HL-60 (cell line): ENCODE measurements at regions not wholly inside any gene's neighbourhood (a gene's known extent, or its start where the extent isn't known, plus 50 kb on each side); places are given as distances from the start of the nearest gene placed in this dataset.

Experiments used
- CTCF ChIP-seq: IDR thresholded peaks from one replicate; pipeline ENCODE4 v1.5.1; 2011; ENCODE audit warnings: low read length, control low read depth, inconsistent platforms; ENCODE audit not compliant: insufficient read depth
- POLR2AphosphoS5 ChIP-seq: IDR thresholded peaks from 2 replicates; pipeline ENCODE4 v1.6.1; 2012; ENCODE audit warnings: low read depth
- REST ChIP-seq: IDR thresholded peaks from 2 replicates; pipeline ENCODE4 v1.6.1; 2012; ENCODE audit warnings: low read depth; ENCODE audit not compliant: insufficient replicate concordance

DNA sequence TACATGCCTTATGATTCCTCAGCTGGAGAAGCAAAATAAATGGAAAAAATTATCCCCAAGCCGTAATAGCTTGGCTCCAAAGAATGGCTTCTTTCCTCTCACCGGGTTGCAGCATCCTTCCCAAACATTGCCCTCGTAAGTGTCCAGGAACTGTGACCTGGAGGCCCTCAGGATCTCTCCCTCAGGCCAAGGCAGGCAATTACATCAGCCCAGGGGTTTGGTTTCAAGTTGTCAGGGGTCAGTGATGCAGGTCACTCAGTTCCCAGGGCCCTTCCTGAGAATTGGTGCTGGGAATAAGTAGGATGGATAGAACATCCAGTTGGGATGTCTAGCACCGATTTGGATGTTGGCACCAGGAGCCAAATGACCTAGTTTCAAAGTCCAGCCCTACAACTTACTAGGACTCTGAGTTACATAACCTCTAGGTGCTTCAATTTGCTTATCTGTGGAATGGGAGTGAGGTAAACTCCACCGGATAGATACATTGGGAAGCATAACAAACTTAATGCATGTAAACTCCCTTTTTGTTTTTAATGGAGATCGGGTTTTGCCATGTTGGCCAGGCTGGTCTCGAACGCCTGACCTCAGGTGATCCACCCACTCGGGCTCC, 133.5 kb upstream of the DAP start:
- TF ChIP-seq CTCF (no peak), POLR2AphosphoS5 (no peak), REST (no peak)
